Neural progenitor cell (in vitro differentiated cells): ENCODE measurements at regions not wholly inside any gene's neighbourhood (a gene's known extent, or its start where the extent isn't known, plus 50 kb on each side); places are given as distances from the start of the nearest gene placed in this dataset.

Experiments
- DNase-seq: peaks from one replicate; pipeline ENCODE4 v3.0.0-alpha.2; 2016; ENCODE audit warnings: low spot score
- H2AFZ ChIP-seq: fragments of 200-600 bp; sonication (generic); replicated peaks from 2 replicates; pipeline ENCODE4 v1.6.1; 2016; ENCODE audit warnings: antibody characterized with exemption
- H3F3A ChIP-seq: fragments of 200-600 bp; sonication (generic); 2 replicates; pipeline ENCODE4 v1.6.1; 2016; ENCODE audit warnings: antibody characterized with exemption, low read depth
- H3K27ac ChIP-seq: fragments of 200-600 bp; sonication (generic); 2 replicates; pipeline ENCODE4 v1.5.1; 2016; ENCODE audit warnings: mild to moderate bottlenecking
- H3K27me3 ChIP-seq: fragments of 200-600 bp; sonication (generic); 2 replicates; pipeline ENCODE4 v1.6.1; 2016; ENCODE audit warnings: mild to moderate bottlenecking, moderate library complexity
- H3K36me3 ChIP-seq: fragments of 200-600 bp; sonication (generic); 2 replicates; pipeline ENCODE4 v1.5.1; 2016
- H3K4me1 ChIP-seq: fragments of 200-600 bp; sonication (generic); 2 replicates; pipeline ENCODE4 v1.6.1; 2016; ENCODE audit warnings: mixed run types
- H3K4me2 ChIP-seq: fragments of 200-600 bp; sonication (generic); 2 replicates; pipeline ENCODE4 v1.6.1; 2016
- H3K4me3 ChIP-seq: fragments of 200-600 bp; sonication (generic); 2 replicates; pipeline ENCODE4 v1.5.1; 2016
- H3K79me2 ChIP-seq: fragments of 200-600 bp; sonication (generic); 2 replicates; pipeline ENCODE4 v1.6.1; 2016; ENCODE audit warnings: low read depth
- H3K9ac ChIP-seq: fragments of 200-600 bp; sonication (generic); 2 replicates; pipeline ENCODE4 v1.6.1; 2016
- H3K9me3 ChIP-seq: fragments of 200-600 bp; sonication (generic); 2 replicates; pipeline ENCODE4 v1.5.1; 2016; ENCODE audit warnings: low read depth
- H4K20me1 ChIP-seq: fragments of 200-600 bp; sonication (generic); 2 replicates; pipeline ENCODE4 v1.6.1; 2016; ENCODE audit warnings: low read depth
- H3K27ac Mint-ChIP-seq: 3 replicates; pipeline ENCODE4 v1.8.0; 2021; ENCODE audit warnings: mixed read lengths
- H3K27me3 Mint-ChIP-seq: 2 replicates; pipeline ENCODE4 v1.8.0; 2022; ENCODE audit warnings: low read depth, mild to moderate bottlenecking, inconsistent platforms, moderate library complexity, mixed read lengths; ENCODE audit not compliant: insufficient read depth
- H3K36me3 Mint-ChIP-seq: 3 replicates; pipeline ENCODE4 v1.8.0; 2021; ENCODE audit warnings: mixed read lengths
- H3K4me1 Mint-ChIP-seq: 3 replicates; pipeline ENCODE4 v1.8.0; 2021; ENCODE audit warnings: mixed read lengths
- H3K4me3 Mint-ChIP-seq: 3 replicates; pipeline ENCODE4 v1.8.0; 2021; ENCODE audit warnings: mild to moderate bottlenecking, moderate library complexity, mixed read lengths
- H3K9me3 Mint-ChIP-seq: 3 replicates; pipeline ENCODE4 v1.8.0; 2020; ENCODE audit warnings: mixed read lengths
- CTCF ChIP-seq: fragments of 200-600 bp; sonication (generic); IDR thresholded peaks from 2 replicates; pipeline ENCODE4 v1.5.1; 2017; ENCODE audit warnings: antibody characterized with exemption, mild to moderate bottlenecking
- EZH2 ChIP-seq: fragments of 200-600 bp; sonication (generic); IDR thresholded peaks from 2 replicates; pipeline ENCODE4 v1.6.1; 2017; ENCODE audit warnings: antibody characterized with exemption, mild to moderate bottlenecking, moderate library complexity
- EZH2phosphoT487 ChIP-seq: fragments of 200-600 bp; sonication (generic); IDR thresholded peaks from 2 replicates; pipeline ENCODE4 v1.6.1; 2017; ENCODE audit warnings: antibody characterized with exemption

GRCh38 chr2:236408786-236409185 is 144.6 kb upstream of the ASB18 start:
- no peak overlapping the region for H3K27ac ChIP-seq
- no peaks in the 10 kb centered on the region for H3K27me3 ChIP-seq
- H3K9ac ChIP-seq: no peak overlapping the region
- no peaks in the 10 kb centered on the region for H4K20me1 ChIP-seq
- H3K4me2 ChIP-seq: no peak overlapping the region
- no peaks in the 10 kb centered on the region for H3K4me1 ChIP-seq
- no peaks in the 10 kb centered on the region for H3K9me3 ChIP-seq
- H3K9me3 Mint-ChIP-seq: peaks cover 8% of the 10 kb centered on the region
- no peaks in the 10 kb centered on the region for H3F3A ChIP-seq
- no peak overlapping the region for H3K27ac Mint-ChIP-seq
- H3K4me1 Mint-ChIP-seq: no peaks in the 10 kb centered on the region
- no peaks in the 10 kb centered on the region for H3K36me3 Mint-ChIP-seq
- DNase-seq: no peak
- H3K4me3 Mint-ChIP-seq: no peak overlapping the region
- no peak overlapping the region for H2AFZ ChIP-seq
- no peaks in the 10 kb centered on the region for H3K36me3 ChIP-seq
- H3K27me3 Mint-ChIP-seq: no peaks in the 10 kb centered on the region
- TF ChIP-seq EZH2 (no peak), CTCF (no peak), EZH2phosphoT487 (no peak)
- no peak overlapping the region for H3K4me3 ChIP-seq
- no peaks in the 10 kb centered on the region for H3K79me2 ChIP-seq

GRCh38 chr2:236415684-236416444 is 151.7 kb upstream of the ASB18 start:
- Histone ChIP-seq H2AFZ (no peak overlapping the region), H3K9me3 (no peaks in the 10 kb centered on the region), H3K4me3 (no peak overlapping the region), H3K27me3 (no peaks in the 10 kb centered on the region), H3K36me3 (no peaks in the 10 kb centered on the region), H3K27ac (no peak overlapping the region), H3K4me2 (no peak overlapping the region), H3K9ac (no peak overlapping the region), H3K4me1 (no peaks in the 10 kb centered on the region), H3F3A (no peaks in the 10 kb centered on the region), H4K20me1 (no peaks in the 10 kb centered on the region), H3K79me2 (no peaks in the 10 kb centered on the region)
- Mint-ChIP-seq H3K9me3 (peaks cover 2% of the 10 kb centered on the region), H3K4me1 (peaks cover 9% of the 10 kb centered on the region), H3K27me3 (peaks cover 6% of the 10 kb centered on the region), H3K27ac (no peak overlapping the region), H3K36me3 (no peaks in the 10 kb centered on the region), H3K4me3 (no peak overlapping the region)
- no peak for DNase-seq
- no peak for TF ChIP-seq CTCF
- no peak for TF ChIP-seq EZH2

GRCh38 chr2:236417150-236417549 is 152.5 kb upstream of the ACKR3 start:
- no peak for DNase-seq
- H3K4me1 Mint-ChIP-seq: peaks cover 9% of the 10 kb centered on the region
- TF ChIP-seq EZH2: no peak
- TF ChIP-seq CTCF: no peak
- no peak for TF ChIP-seq EZH2phosphoT487
- Histone ChIP-seq H3K9me3 (no peaks in the 10 kb centered on the region), H3K36me3 (no peaks in the 10 kb centered on the region), H3K4me3 (no peak overlapping the region), H3K27me3 (no peaks in the 10 kb centered on the region), H4K20me1 (no peaks in the 10 kb centered on the region), H3K4me1 (no peaks in the 10 kb centered on the region), H3F3A (no peaks in the 10 kb centered on the region), H3K4me2 (no peak overlapping the region), H3K27ac (no peak overlapping the region), H3K9ac (no peak overlapping the region), H2AFZ (no peak overlapping the region), H3K79me2 (no peaks in the 10 kb centered on the region)
- no peak overlapping the region for H3K4me3 Mint-ChIP-seq
- H3K27ac Mint-ChIP-seq: peak overlapping the region; percentile 77
- peaks cover 6% of the 10 kb centered on the region for H3K27me3 Mint-ChIP-seq
- peaks cover 5% of the 10 kb centered on the region for H3K9me3 Mint-ChIP-seq
- H3K36me3 Mint-ChIP-seq: no peaks in the 10 kb centered on the region
